ENCODE measurements at regions not wholly inside any gene's neighbourhood (a gene's known extent, or its start where the extent isn't known, plus 50 kb on each side); places are given as distances from the start of the nearest gene placed in this dataset.

DNA sequence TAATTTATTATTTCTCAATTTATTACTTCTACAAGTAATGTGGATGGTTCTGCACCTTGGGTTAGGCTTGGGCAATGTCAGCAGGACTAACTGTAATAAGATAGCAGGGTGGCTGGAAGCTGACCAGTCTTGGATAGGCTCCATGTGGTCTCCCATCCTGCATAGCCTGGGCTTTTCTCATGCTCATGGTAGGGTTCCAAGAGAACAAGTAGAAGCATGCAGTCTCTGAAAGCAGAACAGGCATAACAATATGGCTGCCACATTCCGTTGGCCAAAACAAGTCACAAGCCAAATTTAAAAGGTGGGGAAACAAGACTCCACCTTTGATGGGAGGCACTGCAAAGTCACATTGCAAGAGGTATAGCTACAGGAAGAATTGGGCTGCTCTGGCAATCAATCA lies 98.6 kb upstream of the MDFIC start:
- DNase-seq (ENCODE audit: low read depth), result peak; percentile 50
- TF ChIP-seq, protein P1, sequence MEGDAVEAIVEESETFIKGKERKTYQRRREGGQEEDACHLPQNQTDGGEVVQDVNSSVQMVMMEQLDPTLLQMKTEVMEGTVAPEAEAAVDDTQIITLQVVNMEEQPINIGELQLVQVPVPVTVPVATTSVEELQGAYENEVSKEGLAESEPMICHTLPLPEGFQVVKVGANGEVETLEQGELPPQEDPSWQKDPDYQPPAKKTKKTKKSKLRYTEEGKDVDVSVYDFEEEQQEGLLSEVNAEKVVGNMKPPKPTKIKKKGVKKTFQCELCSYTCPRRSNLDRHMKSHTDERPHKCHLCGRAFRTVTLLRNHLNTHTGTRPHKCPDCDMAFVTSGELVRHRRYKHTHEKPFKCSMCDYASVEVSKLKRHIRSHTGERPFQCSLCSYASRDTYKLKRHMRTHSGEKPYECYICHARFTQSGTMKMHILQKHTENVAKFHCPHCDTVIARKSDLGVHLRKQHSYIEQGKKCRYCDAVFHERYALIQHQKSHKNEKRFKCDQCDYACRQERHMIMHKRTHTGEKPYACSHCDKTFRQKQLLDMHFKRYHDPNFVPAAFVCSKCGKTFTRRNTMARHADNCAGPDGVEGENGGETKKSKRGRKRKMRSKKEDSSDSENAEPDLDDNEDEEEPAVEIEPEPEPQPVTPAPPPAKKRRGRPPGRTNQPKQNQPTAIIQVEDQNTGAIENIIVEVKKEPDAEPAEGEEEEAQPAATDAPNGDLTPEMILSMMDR (conservative IDR thresholded peaks at IDR 0.05; ENCODE audit: control insufficient read depth, insufficient read depth, low read depth, low read length), result no peak
- H3K4me3 ChIP-seq (ENCODE audit: control insufficient read depth, low read depth, low read length), result no peak overlapping the region

DNA sequence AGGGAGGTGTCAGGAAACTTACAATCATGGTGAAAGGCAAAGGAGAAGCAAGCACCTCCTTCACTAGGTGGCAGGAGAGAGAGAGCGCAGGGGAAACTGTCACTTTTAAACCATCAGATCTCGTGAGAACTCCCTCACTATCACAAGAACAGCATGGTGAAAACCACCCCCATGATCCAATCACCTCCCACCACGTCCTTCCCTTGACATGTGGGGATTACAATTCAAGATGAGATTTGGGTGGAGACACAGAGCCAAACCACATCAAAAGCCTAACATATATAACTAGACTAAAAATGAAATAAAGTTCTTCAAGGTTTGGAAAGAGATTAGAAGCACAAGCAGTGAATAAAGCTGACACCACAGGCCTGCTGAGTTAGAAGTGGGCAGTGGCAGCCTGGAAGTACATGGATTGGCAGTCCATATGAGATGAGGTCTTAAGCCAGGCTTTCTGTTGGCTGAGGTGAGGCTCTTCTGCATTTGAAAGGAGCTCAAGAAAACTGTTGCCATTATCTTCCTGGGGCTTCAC lies 96.4 kb upstream of the MDFIC start:
- H3K4me3 ChIP-seq (ENCODE audit: control insufficient read depth, low read depth, low read length), result no peak overlapping the region
- TF ChIP-seq, protein P1 (conservative IDR thresholded peaks at IDR 0.05; ENCODE audit: control insufficient read depth, insufficient read depth, low read depth, low read length), result no peak
- no peak for DNase-seq (ENCODE audit: low read depth)

DNA sequence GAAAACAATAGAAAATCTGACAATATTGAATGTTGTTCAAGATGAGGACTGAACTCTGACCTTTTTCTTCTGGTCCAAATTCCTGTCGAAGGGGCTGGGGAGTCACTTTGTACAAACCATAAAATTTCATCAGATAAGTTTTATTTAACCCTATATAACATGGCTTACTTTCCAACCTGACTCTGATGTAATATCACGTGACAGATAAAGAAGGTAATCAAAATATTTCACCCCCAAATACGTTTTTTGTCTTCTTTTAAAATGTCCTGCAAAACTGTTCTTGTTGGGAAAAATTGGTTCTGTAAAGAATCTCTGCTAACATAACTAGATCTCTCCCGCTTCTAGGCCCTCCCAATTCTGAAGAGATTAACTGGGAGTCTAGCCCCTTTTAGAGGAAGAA lies 90.9 kb upstream of the MDFIC start:
- H3K4me3 ChIP-seq (ENCODE audit: control insufficient read depth, low read depth, low read length), result no peak overlapping the region
- TF ChIP-seq, protein P1 (conservative IDR thresholded peaks at IDR 0.05; ENCODE audit: control insufficient read depth, insufficient read depth, low read depth, low read length), result no peak
- DNase-seq (ENCODE audit: low read depth), result no peak

DNA sequence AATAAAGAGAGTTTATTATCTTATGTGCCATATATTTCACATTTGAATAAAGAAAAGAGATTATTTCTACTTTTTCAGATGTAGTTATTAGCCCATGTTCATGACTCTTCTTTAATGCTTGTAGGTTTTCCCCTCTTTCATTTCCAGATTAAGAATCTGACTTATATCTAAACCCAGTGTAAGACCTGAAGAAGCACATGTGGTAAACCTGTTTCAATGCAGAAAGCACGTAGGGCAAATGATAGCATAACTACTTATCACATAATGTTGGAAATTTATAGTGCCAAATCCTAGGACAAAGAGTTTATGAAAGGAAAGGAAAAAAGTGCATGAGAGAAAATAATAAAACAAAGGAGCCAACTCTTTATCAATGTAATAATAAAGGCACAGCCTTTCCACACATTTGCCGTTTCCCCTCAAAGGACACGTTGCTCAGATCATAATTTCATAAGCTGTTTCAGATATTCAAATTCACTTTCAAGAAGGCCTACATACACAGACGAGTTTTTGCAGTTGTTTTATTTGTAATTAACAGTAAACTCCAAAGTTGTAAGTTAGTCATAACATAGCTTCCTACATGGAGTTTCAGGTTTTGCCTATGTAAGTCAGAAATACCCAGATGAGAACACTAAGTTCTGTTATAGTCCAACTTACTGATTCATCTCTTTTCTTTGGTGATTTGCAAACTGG lies 88.8 kb upstream of the MDFIC start:
- TF ChIP-seq, protein P1 (conservative IDR thresholded peaks at IDR 0.05; ENCODE audit: control insufficient read depth, insufficient read depth, low read depth, low read length), result no peak
- no peak overlapping the region for H3K4me3 ChIP-seq (ENCODE audit: control insufficient read depth, low read depth, low read length)
- DNase-seq (ENCODE audit: low read depth), result peak; percentile 9

DNA sequence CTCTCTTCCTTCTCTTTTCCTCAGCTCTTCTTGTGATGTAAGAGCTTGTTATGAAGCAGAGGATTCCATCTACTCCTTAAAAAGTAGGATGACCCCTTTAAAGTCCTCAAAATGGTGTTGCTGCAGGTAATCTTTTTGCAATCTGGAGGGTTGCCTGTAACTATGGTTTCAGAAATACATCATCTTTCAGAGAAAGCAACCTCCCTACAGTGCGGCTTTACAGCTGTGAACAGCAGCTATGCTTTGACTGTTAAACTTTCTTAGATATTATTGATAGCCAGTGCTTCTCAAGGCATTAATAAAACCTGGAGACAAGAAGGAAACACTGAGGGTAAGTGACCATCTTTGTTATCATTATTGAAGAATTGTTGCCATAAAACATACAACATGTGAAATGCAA lies 86.6 kb upstream of the MDFIC start:
- DNase-seq (ENCODE audit: low read depth), result no peak
- TF ChIP-seq, protein P1 (conservative IDR thresholded peaks at IDR 0.05; ENCODE audit: control insufficient read depth, insufficient read depth, low read depth, low read length), result no peak

DNA sequence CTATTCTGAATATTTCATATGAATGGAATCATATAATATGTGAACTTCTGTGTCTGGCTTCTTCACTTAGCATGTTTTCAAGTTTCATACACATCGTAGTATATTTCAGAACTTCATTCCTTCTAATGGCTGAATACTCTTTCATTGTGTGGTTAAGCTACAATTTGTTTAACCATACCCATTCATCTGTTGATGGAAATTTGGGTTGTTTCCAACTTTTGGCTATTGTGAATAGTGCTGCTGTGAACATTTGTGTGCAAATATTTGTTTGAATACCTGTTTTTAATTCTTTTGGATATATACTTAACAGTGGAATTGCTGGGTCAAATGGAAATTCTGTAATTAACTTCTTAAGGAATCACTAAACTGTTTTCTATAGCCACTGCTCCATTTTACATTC lies 86.0 kb upstream of the MDFIC start:
- H3K4me3 ChIP-seq (ENCODE audit: control insufficient read depth, low read depth, low read length), result no peak overlapping the region
- DNase-seq (ENCODE audit: low read depth), result no peak
- TF ChIP-seq, protein P1 (conservative IDR thresholded peaks at IDR 0.05; ENCODE audit: control insufficient read depth, insufficient read depth, low read depth, low read length), result no peak

More for the DNA sequence above, 86.6 kb upstream of the MDFIC start:
- no peak overlapping the region for H3K4me3 ChIP-seq (ENCODE audit: control insufficient read depth, low read depth, low read length)
